ENCODE measurements at regions not wholly inside any gene's neighbourhood (a gene's known extent, or its start where the extent isn't known, plus 50 kb on each side); places are given as distances from the start of the nearest gene placed in this dataset.

- FAIRE-seq, result no peak
- no peak for DNase-seq (ENCODE audit: low read depth, low spot score)
- no peak overlapping the region for H2AFZ ChIP-seq (ENCODE audit: control insufficient read depth, low read length)
- H4K20me1 ChIP-seq (ENCODE audit: control insufficient read depth, extremely low read depth, insufficient read depth, low read length), result no peaks in the 10 kb centered on the region
- no peak for TF ChIP-seq EZH2 (IDR thresholded peaks at IDR 0.05; ENCODE audit: low read length)
- TF ChIP-seq CTCF (optimal IDR thresholded peaks at IDR 0.05 in 1 of 3, IDR thresholded peaks at IDR 0.05 in 1 of 3, conservative IDR thresholded peaks at IDR 0.05 in 1 of 3; ENCODE audit: extremely low read depth in 1 of 3, insufficient read depth in 2 of 3, low read length in 3 of 3), result no peak
- H3K9me3 ChIP-seq (ENCODE audit: control insufficient read depth, low read depth, low read length), result no peaks in the 10 kb centered on the region
- H3K4me2 ChIP-seq (ENCODE audit: control insufficient read depth, extremely low read depth, insufficient read depth, low read depth, low read length), result no peak overlapping the region
- dilution Hi-C loops (cut with MboI; ENCODE audit: extremely low pct_ligation_motif_present, low sequenced_read_pairs), result no loop called here
- H3K36me3 ChIP-seq (ENCODE audit: control insufficient read depth in 2 of 2, extremely low read depth in 1 of 2, insufficient read depth in 2 of 2, low read length in 2 of 2), result no peaks in the 10 kb centered on the region
- H3K9ac ChIP-seq (ENCODE audit: control insufficient read depth, extremely low read depth, insufficient read depth, low read length), result no peak overlapping the region
- no peak overlapping the region for H3K27ac ChIP-seq (ENCODE audit: control insufficient read depth, insufficient read depth, low read length)
- no peaks in the 10 kb centered on the region for H3K27me3 ChIP-seq (ENCODE audit: control insufficient read depth, extremely low read depth, insufficient read depth, low read length)
- no peaks in the 10 kb centered on the region for H3K9me1 ChIP-seq (ENCODE audit: control insufficient read depth, extremely low read depth, insufficient read depth, low read length)
- H3K4me1 ChIP-seq (ENCODE audit: control insufficient read depth, extremely low read depth, insufficient read depth, low read length), result no peaks in the 10 kb centered on the region
- no peak overlapping the region for H3K4me3 ChIP-seq (ENCODE audit: control insufficient read depth in 2 of 3, extremely low read depth in 1 of 3, insufficient read depth in 2 of 3, low read depth in 1 of 3, low read length in 3 of 3)
- no peaks in the 10 kb centered on the region for H3K79me2 ChIP-seq (ENCODE audit: control insufficient read depth, insufficient read depth, low read length)
Measured at GRCh38 chr13:42373048-42373812, 101.3 kb downstream of the AKAP11 start.

- TF ChIP-seq CTCF (optimal IDR thresholded peaks at IDR 0.05 in 1 of 3, IDR thresholded peaks at IDR 0.05 in 1 of 3, conservative IDR thresholded peaks at IDR 0.05 in 1 of 3; ENCODE audit: extremely low read depth in 1 of 3, insufficient read depth in 2 of 3, low read length in 3 of 3) (no peak), EZH2 (IDR thresholded peaks at IDR 0.05; ENCODE audit: low read length) (no peak)
- H3K4me2 ChIP-seq (ENCODE audit: control insufficient read depth, extremely low read depth, insufficient read depth, low read depth, low read length), result no peak overlapping the region
- no peaks in the 10 kb centered on the region for H3K9me3 ChIP-seq (ENCODE audit: control insufficient read depth, low read depth, low read length)
- H3K27ac ChIP-seq (ENCODE audit: control insufficient read depth, insufficient read depth, low read length), result no peak overlapping the region
- dilution Hi-C loops (cut with MboI; ENCODE audit: extremely low pct_ligation_motif_present, low sequenced_read_pairs), result no loop called here
- no peak overlapping the region for H3K4me3 ChIP-seq (ENCODE audit: control insufficient read depth in 2 of 3, extremely low read depth in 1 of 3, insufficient read depth in 2 of 3, low read depth in 1 of 3, low read length in 3 of 3)
- no peak overlapping the region for H3K9ac ChIP-seq (ENCODE audit: control insufficient read depth, extremely low read depth, insufficient read depth, low read length)
- no peaks in the 10 kb centered on the region for H3K9me1 ChIP-seq (ENCODE audit: control insufficient read depth, extremely low read depth, insufficient read depth, low read length)
- DNase-seq (ENCODE audit: low read depth, low spot score), result no peak
- H2AFZ ChIP-seq (ENCODE audit: control insufficient read depth, low read length), result no peak overlapping the region
- H3K27me3 ChIP-seq (ENCODE audit: control insufficient read depth, extremely low read depth, insufficient read depth, low read length), result no peaks in the 10 kb centered on the region
- H3K4me1 ChIP-seq (ENCODE audit: control insufficient read depth, extremely low read depth, insufficient read depth, low read length), result no peaks in the 10 kb centered on the region
- FAIRE-seq, result no peak
- no peaks in the 10 kb centered on the region for H3K36me3 ChIP-seq (ENCODE audit: control insufficient read depth in 2 of 2, extremely low read depth in 1 of 2, insufficient read depth in 2 of 2, low read length in 2 of 2)
- H3K79me2 ChIP-seq (ENCODE audit: control insufficient read depth, insufficient read depth, low read length), result no peaks in the 10 kb centered on the region
- H4K20me1 ChIP-seq (ENCODE audit: control insufficient read depth, extremely low read depth, insufficient read depth, low read length), result no peaks in the 10 kb centered on the region
Measured at GRCh38 chr13:42375663-42376062, 103.7 kb downstream of the AKAP11 start.

Data from keratinocyte (primary cell).